ENCODE measurements at regions not wholly inside any gene's neighbourhood (a gene's known extent, or its start where the extent isn't known, plus 50 kb on each side); places are given as distances from the start of the nearest gene placed in this dataset.

- Histone ChIP-seq H3K9me2 (replicated peaks; ENCODE audit: control insufficient read depth, low read length) (no peaks in the 10 kb centered on the region), H3K4me1 (ENCODE audit: control insufficient read depth, low read length) (no peaks in the 10 kb centered on the region), H3K36me3 (ENCODE audit: control insufficient read depth, low read length) (no peaks in the 10 kb centered on the region), H3K79me2 (ENCODE audit: control insufficient read depth, low read length) (no peaks in the 10 kb centered on the region), H3K4me2 (ENCODE audit: low read length) (no peak overlapping the region), H3F3A (ENCODE audit: control insufficient read depth, insufficient read depth) (no peaks in the 10 kb centered on the region), H3K27me3 (ENCODE audit: control insufficient read depth, low read length) (no peaks in the 10 kb centered on the region), H4K20me1 (ENCODE audit: control insufficient read depth, insufficient read depth, low read depth, low read length) (no peaks in the 10 kb centered on the region), H3K4me3 (ENCODE audit: low read length) (no peak overlapping the region), H3K9me3 (ENCODE audit: control insufficient read depth, insufficient read depth, low read length) (no peaks in the 10 kb centered on the region), H3K27ac (ENCODE audit: low read depth, low read length) (no peak overlapping the region)
- TF ChIP-seq CTCF (IDR thresholded peaks at IDR 0.05; ENCODE audit: low read depth, low read length, poor library complexity, severe bottlenecking) = no peak
Observed at GRCh38 chr1:184146202-184146601, 94.7 kb downstream of the TSEN15 start.

- no peaks in the 10 kb centered on the region for H3F3A ChIP-seq (ENCODE audit: control insufficient read depth, insufficient read depth)
- H3K36me3 ChIP-seq (ENCODE audit: control insufficient read depth, low read length) = no peaks in the 10 kb centered on the region
- no peak overlapping the region for H3K4me3 ChIP-seq (ENCODE audit: low read length)
- no peaks in the 10 kb centered on the region for H3K79me2 ChIP-seq (ENCODE audit: control insufficient read depth, low read length)
- no peaks in the 10 kb centered on the region for H3K27me3 ChIP-seq (ENCODE audit: control insufficient read depth, low read length)
- no peak overlapping the region for H3K4me2 ChIP-seq (ENCODE audit: low read length)
- no peak overlapping the region for H3K27ac ChIP-seq (ENCODE audit: low read depth, low read length)
- H3K4me1 ChIP-seq (ENCODE audit: control insufficient read depth, low read length) = no peaks in the 10 kb centered on the region
- H3K9me2 ChIP-seq (replicated peaks; ENCODE audit: control insufficient read depth, low read length) = no peaks in the 10 kb centered on the region
- TF ChIP-seq CTCF (IDR thresholded peaks at IDR 0.05; ENCODE audit: low read depth, low read length, poor library complexity, severe bottlenecking) (no peak), EZH2phosphoT487 (IDR thresholded peaks at IDR 0.05; ENCODE audit: borderline replicate concordance, low read length) (no peak)
- H4K20me1 ChIP-seq (ENCODE audit: control insufficient read depth, insufficient read depth, low read depth, low read length) = no peaks in the 10 kb centered on the region
- no peaks in the 10 kb centered on the region for H3K9me3 ChIP-seq (ENCODE audit: control insufficient read depth, insufficient read depth, low read length)
Observed at GRCh38 chr1:184150776-184151531, 99.4 kb downstream of the TSEN15 start.

- H4K20me1 ChIP-seq (ENCODE audit: control insufficient read depth, insufficient read depth, low read depth, low read length) = no peaks in the 10 kb centered on the region
- H3K4me2 ChIP-seq (ENCODE audit: low read length) = no peak overlapping the region
- no peaks in the 10 kb centered on the region for H3K4me1 ChIP-seq (ENCODE audit: control insufficient read depth, low read length)
- no peaks in the 10 kb centered on the region for H3K36me3 ChIP-seq (ENCODE audit: control insufficient read depth, low read length)
- TF ChIP-seq EZH2phosphoT487 (IDR thresholded peaks at IDR 0.05; ENCODE audit: borderline replicate concordance, low read length) (no peak), CTCF (IDR thresholded peaks at IDR 0.05; ENCODE audit: low read depth, low read length, poor library complexity, severe bottlenecking) (no peak)
- no peaks in the 10 kb centered on the region for H3K9me3 ChIP-seq (ENCODE audit: control insufficient read depth, insufficient read depth, low read length)
- H3K27ac ChIP-seq (ENCODE audit: low read depth, low read length) = no peak overlapping the region
- H3K79me2 ChIP-seq (ENCODE audit: control insufficient read depth, low read length) = no peaks in the 10 kb centered on the region
- no peaks in the 10 kb centered on the region for H3F3A ChIP-seq (ENCODE audit: control insufficient read depth, insufficient read depth)
- no peak overlapping the region for H3K4me3 ChIP-seq (ENCODE audit: low read length)
- no peaks in the 10 kb centered on the region for H3K27me3 ChIP-seq (ENCODE audit: control insufficient read depth, low read length)
- H3K9me2 ChIP-seq (replicated peaks; ENCODE audit: control insufficient read depth, low read length) = no peaks in the 10 kb centered on the region
Observed at GRCh38 chr1:184152434-184152898, 100.9 kb downstream of the TSEN15 start.
